ENCODE measurements at regions not wholly inside any gene's neighbourhood (a gene's known extent, or its start where the extent isn't known, plus 50 kb on each side); places are given as distances from the start of the nearest gene placed in this dataset.

DNA sequence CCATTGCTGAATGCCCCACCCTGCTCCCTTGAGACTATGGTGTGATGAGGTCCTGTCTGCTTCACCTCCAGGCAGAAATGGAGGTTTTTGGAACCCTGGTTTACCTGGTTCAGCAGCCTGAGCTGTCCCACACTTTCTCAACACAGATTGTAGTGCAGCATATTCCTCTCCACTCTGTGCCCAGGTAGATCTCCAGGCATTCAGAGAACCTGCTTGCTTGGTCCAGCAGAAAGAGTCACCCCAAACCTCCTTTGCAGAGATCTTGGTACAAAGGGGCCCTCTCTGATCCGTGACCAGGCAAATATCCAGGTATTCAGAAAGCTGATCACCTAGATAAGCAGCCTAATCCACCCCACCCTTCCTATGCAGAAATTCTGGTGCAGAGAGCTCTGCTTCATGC, 1288.2 kb upstream of the CRIM1 start:
- Mint-ChIP-seq H3K36me3 (ENCODE audit: low read depth) (no peaks in the 10 kb centered on the region), H3K9me3 (peaks cover 19% of the 10 kb centered on the region), H3K4me1 (no peaks in the 10 kb centered on the region), H3K27ac (no peak overlapping the region), H3K27me3 (ENCODE audit: low read depth) (no peaks in the 10 kb centered on the region), H3K4me3 (no peak overlapping the region)
- TF ChIP-seq, protein P1, sequence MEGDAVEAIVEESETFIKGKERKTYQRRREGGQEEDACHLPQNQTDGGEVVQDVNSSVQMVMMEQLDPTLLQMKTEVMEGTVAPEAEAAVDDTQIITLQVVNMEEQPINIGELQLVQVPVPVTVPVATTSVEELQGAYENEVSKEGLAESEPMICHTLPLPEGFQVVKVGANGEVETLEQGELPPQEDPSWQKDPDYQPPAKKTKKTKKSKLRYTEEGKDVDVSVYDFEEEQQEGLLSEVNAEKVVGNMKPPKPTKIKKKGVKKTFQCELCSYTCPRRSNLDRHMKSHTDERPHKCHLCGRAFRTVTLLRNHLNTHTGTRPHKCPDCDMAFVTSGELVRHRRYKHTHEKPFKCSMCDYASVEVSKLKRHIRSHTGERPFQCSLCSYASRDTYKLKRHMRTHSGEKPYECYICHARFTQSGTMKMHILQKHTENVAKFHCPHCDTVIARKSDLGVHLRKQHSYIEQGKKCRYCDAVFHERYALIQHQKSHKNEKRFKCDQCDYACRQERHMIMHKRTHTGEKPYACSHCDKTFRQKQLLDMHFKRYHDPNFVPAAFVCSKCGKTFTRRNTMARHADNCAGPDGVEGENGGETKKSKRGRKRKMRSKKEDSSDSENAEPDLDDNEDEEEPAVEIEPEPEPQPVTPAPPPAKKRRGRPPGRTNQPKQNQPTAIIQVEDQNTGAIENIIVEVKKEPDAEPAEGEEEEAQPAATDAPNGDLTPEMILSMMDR (IDR thresholded peaks at IDR 0.05; ENCODE audit: unreplicated experiment in 3 of 3): no peak

DNA sequence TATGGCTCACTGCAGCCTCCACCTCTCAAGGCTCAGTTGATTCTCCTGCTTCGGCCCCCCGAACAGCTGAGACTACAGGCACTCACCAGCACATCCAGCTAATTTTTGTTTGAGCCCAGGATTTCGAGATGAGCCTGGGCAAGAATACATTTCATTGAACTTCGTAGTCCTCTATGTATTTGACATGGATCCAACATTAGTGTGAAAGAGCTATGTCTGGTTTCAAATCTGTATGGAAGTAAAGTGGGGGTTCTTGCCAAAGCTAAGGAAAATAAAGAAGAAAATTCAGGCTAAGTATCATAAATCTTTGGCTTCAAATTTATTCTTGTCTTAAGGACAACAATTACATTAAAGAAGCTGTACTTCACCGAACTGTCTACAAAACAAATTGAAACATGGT, 1291.7 kb upstream of the CRIM1 start:
- TF ChIP-seq, protein P1 (IDR thresholded peaks at IDR 0.05; ENCODE audit: unreplicated experiment in 3 of 3): no peak
- Mint-ChIP-seq H3K36me3 (ENCODE audit: low read depth) (no peaks in the 10 kb centered on the region), H3K27ac (no peak overlapping the region), H3K4me1 (no peaks in the 10 kb centered on the region), H3K9me3 (peaks cover 3% of the 10 kb centered on the region), H3K27me3 (ENCODE audit: low read depth) (no peaks in the 10 kb centered on the region), H3K4me3 (no peak overlapping the region)

DNA sequence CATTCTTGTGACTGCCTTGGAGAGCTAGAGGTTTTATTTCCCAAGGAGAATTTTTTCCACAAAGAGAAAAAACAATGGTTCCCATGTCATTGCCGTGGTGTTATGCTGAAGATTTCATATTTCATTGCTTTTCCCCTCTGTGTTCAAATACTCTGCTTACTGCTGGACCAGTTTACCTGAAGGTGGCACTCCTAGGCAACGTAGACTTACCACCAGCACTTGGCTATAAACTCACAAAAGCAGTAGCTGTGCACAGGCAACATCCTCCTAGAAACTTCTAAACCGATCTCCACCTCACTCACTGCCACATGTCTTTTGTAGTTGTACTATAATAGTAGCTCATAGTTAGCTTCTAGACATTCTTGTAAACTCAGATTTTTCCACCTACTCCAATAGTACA, 1319.7 kb upstream of the CRIM1 start:
- no peak overlapping the region for H3K4me3 Mint-ChIP-seq
- no peaks in the 10 kb centered on the region for H3K27me3 Mint-ChIP-seq (ENCODE audit: low read depth)
- TF ChIP-seq, protein P1 (IDR thresholded peaks at IDR 0.05; ENCODE audit: unreplicated experiment in 3 of 3): no peak
- no peak overlapping the region for H3K27ac Mint-ChIP-seq
- H3K9me3 Mint-ChIP-seq: peaks cover 3% of the 10 kb centered on the region
- no peaks in the 10 kb centered on the region for H3K4me1 Mint-ChIP-seq
- H3K36me3 Mint-ChIP-seq (ENCODE audit: low read depth): no peaks in the 10 kb centered on the region

DNA sequence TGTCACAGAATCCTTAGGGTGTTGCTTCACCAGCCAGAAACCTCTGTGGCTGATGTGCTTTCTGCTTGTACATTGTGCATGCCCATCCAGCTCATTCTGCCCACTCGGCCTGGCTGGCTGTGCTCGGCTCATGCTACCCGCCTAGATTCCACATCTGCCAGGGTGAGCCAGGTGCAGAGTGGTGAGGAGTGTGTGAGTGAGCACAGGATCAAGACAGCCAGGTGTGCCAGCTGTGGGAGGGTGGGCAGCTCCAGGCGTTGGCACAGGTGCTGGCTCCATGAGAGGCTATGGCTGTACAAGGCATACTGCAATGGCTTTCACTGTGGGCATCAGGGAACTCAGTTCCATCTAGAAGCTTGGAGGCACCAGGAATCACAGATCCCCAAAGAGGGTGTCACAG, 1321.8 kb upstream of the CRIM1 start:
- TF ChIP-seq, protein P1 (IDR thresholded peaks at IDR 0.05; ENCODE audit: unreplicated experiment in 3 of 3): no peak
- Mint-ChIP-seq H3K4me1 (no peaks in the 10 kb centered on the region), H3K27me3 (ENCODE audit: low read depth) (no peaks in the 10 kb centered on the region), H3K27ac (no peak overlapping the region), H3K4me3 (no peak overlapping the region), H3K36me3 (ENCODE audit: low read depth) (no peaks in the 10 kb centered on the region), H3K9me3 (no peaks in the 10 kb centered on the region)

DNA sequence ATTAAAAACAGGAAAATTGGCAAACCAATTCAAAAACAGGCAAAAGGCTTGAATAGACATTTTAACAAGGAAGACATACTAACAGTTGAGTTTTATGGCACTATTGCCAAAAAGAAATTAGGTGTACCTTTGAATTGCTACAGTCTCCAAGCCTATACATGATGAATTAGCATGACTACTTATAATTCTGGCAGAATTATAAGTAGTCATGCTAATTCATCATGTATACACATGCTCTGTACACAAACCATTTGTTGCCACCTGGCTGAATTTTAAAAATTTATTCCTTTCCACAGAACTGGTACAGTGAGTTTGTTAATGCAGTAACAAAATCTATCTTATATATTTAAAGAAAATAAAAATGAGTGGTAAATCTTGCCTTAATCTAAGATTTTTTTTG, 1332.0 kb upstream of the CRIM1 start:
- Mint-ChIP-seq H3K27ac (no peak overlapping the region), H3K9me3 (no peaks in the 10 kb centered on the region), H3K4me1 (no peaks in the 10 kb centered on the region), H3K36me3 (ENCODE audit: low read depth) (no peaks in the 10 kb centered on the region), H3K4me3 (no peak overlapping the region), H3K27me3 (ENCODE audit: low read depth) (no peaks in the 10 kb centered on the region)
- TF ChIP-seq, protein P1 (IDR thresholded peaks at IDR 0.05; ENCODE audit: unreplicated experiment in 3 of 3): no peak

DNA sequence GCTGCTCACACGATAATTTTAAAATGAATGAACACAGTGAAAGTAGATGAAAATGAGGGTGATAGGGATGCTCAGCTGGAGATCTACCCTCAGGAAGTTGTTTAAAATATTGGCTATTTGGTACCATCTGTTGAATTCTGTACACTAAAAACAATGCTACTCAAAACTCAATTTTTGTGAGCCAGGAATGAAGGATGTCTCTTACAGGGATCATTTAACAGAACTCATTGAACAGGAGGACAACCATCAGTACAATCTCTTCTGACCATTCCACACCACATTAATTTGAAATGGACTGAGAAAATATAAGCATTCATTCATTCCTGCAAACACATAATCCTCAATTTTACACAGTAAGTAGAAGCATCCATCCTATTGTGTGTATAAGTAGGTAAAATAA, 1355.1 kb upstream of the CRIM1 start:
- H3K9me3 Mint-ChIP-seq: no peaks in the 10 kb centered on the region
- H3K27ac Mint-ChIP-seq: no peak overlapping the region
- H3K4me3 Mint-ChIP-seq: no peak overlapping the region

More for the DNA sequence above, 1355.1 kb upstream of the CRIM1 start:
- Mint-ChIP-seq H3K27me3 (ENCODE audit: low read depth) (no peaks in the 10 kb centered on the region), H3K4me1 (no peaks in the 10 kb centered on the region), H3K36me3 (ENCODE audit: low read depth) (no peaks in the 10 kb centered on the region)
- TF ChIP-seq, protein P1 (IDR thresholded peaks at IDR 0.05; ENCODE audit: unreplicated experiment in 3 of 3): no peak

Data from nephron (organoid).